CD8-positive, alpha-beta memory T cell (primary cell): ENCODE measurements at regions not wholly inside any gene's neighbourhood (a gene's known extent, or its start where the extent isn't known, plus 50 kb on each side); places are given as distances from the start of the nearest gene placed in this dataset.

Source experiments
- CTCF ChIA-PET: fragments of 350-600 bp; sonication (Branson Sonifier 250); formaldehyde crosslinking; loops from one replicate; lab custom pipeline; 2021; ENCODE audit warnings: antibody characterized with exemption; lab: Charles Lee
- POLR2A ChIA-PET: fragments of 350-600 bp; sonication (Branson Sonifier 250); formaldehyde crosslinking; loops from one replicate; lab custom pipeline; 2021; ENCODE audit warnings: antibody characterized with exemption; lab: Charles Lee
- DNase-seq, 5 donors: peaks; one replicate each; pipeline versions ENCODE4 v3.0.0 to v3.0.0-alpha.2; 2020 to 2022; ENCODE audit warnings: mixed read lengths in 1 of 5
- H3K27ac ChIP-seq: one replicate; pipeline ENCODE4 v1.7.0; 2013; ENCODE audit warnings: low read depth, mild to moderate bottlenecking, low read length, moderate library complexity
- H3K27me3 ChIP-seq: 2 replicates; pipeline ENCODE4 v1.7.0; 2013; ENCODE audit warnings: low read length, mild to moderate bottlenecking; ENCODE audit not compliant: insufficient read depth, poor library complexity, severe bottlenecking
- H3K36me3 ChIP-seq: 2 replicates; pipeline ENCODE4 v1.7.0; 2013; ENCODE audit warnings: mild to moderate bottlenecking, low read length, moderate library complexity; ENCODE audit not compliant: insufficient read depth
- H3K4me1 ChIP-seq: 2 replicates; pipeline ENCODE4 v1.7.0; 2013; ENCODE audit warnings: mild to moderate bottlenecking, low read length, moderate library complexity; ENCODE audit not compliant: insufficient read depth
- H3K4me3 ChIP-seq: 2 replicates; pipeline ENCODE4 v1.7.0; 2013; ENCODE audit warnings: mild to moderate bottlenecking, low read length
- H3K9me3 ChIP-seq: 2 replicates; pipeline ENCODE4 v1.7.0; 2013; ENCODE audit warnings: mild to moderate bottlenecking, low read length
- H3K27ac Mint-ChIP-seq, 8 donors: one replicate each; pipeline ENCODE4 v1.8.0; 2020 to 2021; ENCODE audit warnings: mixed read lengths in 8 of 8, mild to moderate bottlenecking in 6 of 8, inconsistent platforms in 3 of 8, moderate library complexity in 3 of 8
- H3K27me3 Mint-ChIP-seq, 2 donors: one replicate each; pipeline ENCODE4 v1.8.0; 2020 to 2021; ENCODE audit warnings: mixed read lengths in 2 of 2, mild to moderate bottlenecking in 1 of 2, moderate library complexity in 1 of 2
- H3K36me3 Mint-ChIP-seq, 3 donors: one replicate each; pipeline ENCODE4 v1.8.0; 2020 to 2021; ENCODE audit warnings: mixed read lengths in 3 of 3, inconsistent platforms in 1 of 3, mild to moderate bottlenecking in 1 of 3
- H3K4me1 Mint-ChIP-seq, 3 donors: one replicate each; pipeline ENCODE4 v1.8.0; 2020 to 2021; ENCODE audit warnings: mixed read lengths in 3 of 3, inconsistent platforms in 1 of 3, mild to moderate bottlenecking in 1 of 3
- H3K4me3 Mint-ChIP-seq, 7 donors: one replicate each; pipeline ENCODE4 v1.8.0; 2020 to 2021; ENCODE audit warnings: mixed read lengths in 7 of 7, mild to moderate bottlenecking in 6 of 7, moderate library complexity in 4 of 7, inconsistent platforms in 2 of 7
- H3K9me3 Mint-ChIP-seq, 5 donors: one replicate each; pipeline ENCODE4 v1.8.0; 2020 to 2022; ENCODE audit warnings: mixed read lengths in 5 of 5, mild to moderate bottlenecking in 3 of 5, moderate library complexity in 2 of 5, inconsistent platforms in 1 of 5

DNA sequence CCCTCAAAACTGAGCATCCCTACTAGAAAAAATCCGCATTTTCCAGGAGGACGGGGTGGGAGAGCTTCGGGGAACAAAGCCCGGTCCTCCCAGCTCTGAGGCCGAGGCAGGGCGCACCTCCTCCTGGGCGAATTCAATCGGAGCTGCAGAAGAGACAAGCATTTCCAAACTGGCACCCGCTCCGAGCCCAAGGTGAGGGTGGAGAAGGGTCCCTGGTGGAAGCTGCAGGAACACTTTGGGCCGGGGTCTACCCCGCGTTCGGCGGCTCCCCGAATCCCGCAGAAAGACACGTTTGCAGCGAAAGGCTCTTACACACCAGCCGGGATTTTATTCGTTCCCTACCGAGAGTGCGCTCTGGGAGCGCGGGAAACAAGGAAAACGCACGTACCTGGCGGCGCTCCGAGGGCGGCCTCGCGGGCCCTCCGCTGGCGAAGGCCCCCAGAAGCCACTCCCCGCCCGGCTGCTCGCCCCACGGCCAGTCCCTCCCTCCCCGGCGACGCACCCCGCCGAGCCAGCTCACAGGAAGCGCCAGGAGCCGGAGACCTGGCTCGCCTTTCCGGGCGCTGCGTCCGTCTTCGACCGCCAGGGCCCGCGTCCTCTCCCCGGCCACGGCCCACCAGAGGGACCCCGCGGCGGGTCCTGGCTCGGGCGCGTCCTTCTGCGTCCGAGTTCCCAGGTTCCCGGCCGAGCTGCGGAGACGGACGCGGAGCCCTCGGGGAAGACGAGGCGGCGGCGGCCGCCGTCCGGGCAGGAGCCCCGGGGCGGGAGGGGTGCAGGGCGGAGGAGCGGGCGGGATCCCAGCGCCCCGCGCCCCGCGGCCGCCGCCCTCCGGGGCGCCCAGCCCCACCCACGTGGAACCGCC lies 49.8 kb upstream of the BAHCC1 start:
- H3K27ac Mint-ChIP-seq: peak overlapping the region in 1 of 8 donors; percentile 79

More for the DNA sequence above, 49.8 kb upstream of the BAHCC1 start:
- H3K4me3 ChIP-seq: peak overlapping the region; percentile 47
- ChIA-PET POLR2A (no interaction called here), CTCF (no interaction called here)
- peaks cover 16 to 24% (median 17%) of the 10 kb centered on the region in 3 donors for H3K4me1 Mint-ChIP-seq
- no peaks in the 10 kb centered on the region for H3K36me3 ChIP-seq
- peak overlapping the region; percentile 67 to 84 (median 69) for H3K4me3 Mint-ChIP-seq
- peaks cover 0 to 2% (median 0%) of the 10 kb centered on the region in 3 donors for H3K36me3 Mint-ChIP-seq
- H3K27me3 ChIP-seq: peaks cover 43% of the 10 kb centered on the region
- H3K4me1 ChIP-seq: peaks cover 28% of the 10 kb centered on the region
- peaks cover 0 to 3% (median 0%) of the 10 kb centered on the region in 5 donors for H3K9me3 Mint-ChIP-seq
- DNase-seq: peak; percentile 34 to 65 (median 38)
- H3K27me3 Mint-ChIP-seq: peaks cover 29 to 33% of the 10 kb centered on the region in 2 donors
- no peaks in the 10 kb centered on the region for H3K9me3 ChIP-seq
- peak overlapping the region; percentile 70 for H3K27ac ChIP-seq
